Hepatocyte (in vitro differentiated cells): ENCODE measurements at regions not wholly inside any gene's neighbourhood (a gene's known extent, or its start where the extent isn't known, plus 50 kb on each side); places are given as distances from the start of the nearest gene placed in this dataset.

ENCODE experiments used
- CTCF ChIP-seq: fragments of 200-600 bp; sonication (generic); IDR thresholded peaks from 2 replicates; pipeline ENCODE4 v1.5.1; 2016; ENCODE audit warnings: antibody characterized with exemption, mild to moderate bottlenecking; ENCODE audit not compliant: poor library complexity
- EZH2 ChIP-seq: fragments of 200-600 bp; sonication (generic); IDR thresholded peaks from 2 replicates; pipeline ENCODE4 v1.6.1; 2016; ENCODE audit warnings: antibody characterized with exemption, mild to moderate bottlenecking, borderline replicate concordance

DNA sequence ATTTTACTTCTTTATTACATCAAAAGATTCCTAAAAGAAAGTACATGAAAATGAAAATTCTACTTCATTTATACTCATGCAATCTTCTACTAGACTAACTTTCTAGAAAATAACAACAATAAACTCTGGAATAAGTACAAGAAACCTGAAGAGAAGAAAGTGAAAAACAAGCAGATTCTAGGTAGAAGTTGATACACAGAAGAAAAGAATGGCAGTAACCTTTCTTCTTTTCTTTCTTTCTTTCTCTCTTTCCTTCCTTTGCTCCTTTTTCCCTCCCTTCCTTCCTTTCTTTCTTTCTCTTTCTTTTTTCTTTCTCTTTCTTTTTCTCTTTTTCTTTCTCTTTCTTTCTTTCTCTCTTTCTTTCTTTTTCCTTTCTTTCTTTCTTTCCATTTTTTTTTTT is 541.7 kb upstream of the ANKRD30A start:
- TF ChIP-seq EZH2 (no peak), CTCF (no peak)
